ENCODE measurements at regions not wholly inside any gene's neighbourhood (a gene's known extent, or its start where the extent isn't known, plus 50 kb on each side); places are given as distances from the start of the nearest gene placed in this dataset.

- TF ChIP-seq POLR2A (IDR thresholded peaks at IDR 0.05; ENCODE audit: low read depth, low read length) (no peak), POLR2AphosphoS5 (IDR thresholded peaks at IDR 0.05; ENCODE audit: low read depth, low read length) (no peak), TAF1 (IDR thresholded peaks at IDR 0.05; ENCODE audit: low read depth, low read length) (no peak), SPI1 (IDR thresholded peaks at IDR 0.05; ENCODE audit: low read depth, low read length) (no peak)
These were observed 524.2 kb downstream of the TRIB2 start for GRCh38 chr2:13240789-13241487.
